ENCODE measurements at regions not wholly inside any gene's neighbourhood (a gene's known extent, or its start where the extent isn't known, plus 50 kb on each side); places are given as distances from the start of the nearest gene placed in this dataset.

GRCh38 chr20:21019814-21020658 is 86.1 kb downstream of the LINC00237 start:
- no peak overlapping the region for H3K4me3 ChIP-seq (ENCODE audit: low read depth, low read length)
- no peaks in the 10 kb centered on the region for H3K36me3 ChIP-seq (replicated peaks)
- TF ChIP-seq CTCF (IDR thresholded peaks at IDR 0.05; ENCODE audit: low read depth, low read length, missing control alignments): no peak
- in situ Hi-C loops (cut with HindIII; ENCODE audit: low pct_ligation_motif_present, low sequenced_read_pairs): no loop called here
- H3K27me3 ChIP-seq (replicated peaks): no peaks in the 10 kb centered on the region
- DNase-seq: no peak
- H3K27ac ChIP-seq: no peak overlapping the region

GRCh38 chr20:21019468-21019813 is 86.7 kb downstream of the LINC00237 start:
- TF ChIP-seq CTCF (IDR thresholded peaks at IDR 0.05; ENCODE audit: low read depth, low read length, missing control alignments): no peak
- Histone ChIP-seq H3K27ac (no peak overlapping the region), H3K36me3 (replicated peaks) (no peaks in the 10 kb centered on the region), H3K4me3 (ENCODE audit: low read depth, low read length) (no peak overlapping the region), H3K27me3 (replicated peaks) (no peaks in the 10 kb centered on the region)
- no peak for DNase-seq
- in situ Hi-C loops (cut with HindIII; ENCODE audit: low pct_ligation_motif_present, low sequenced_read_pairs): no loop called here

- in situ Hi-C loops (cut with HindIII; ENCODE audit: low pct_ligation_motif_present, low sequenced_read_pairs): no loop called here
- H3K4me3 ChIP-seq (ENCODE audit: low read depth, low read length): no peak overlapping the region
- no peaks in the 10 kb centered on the region for H3K27me3 ChIP-seq (replicated peaks)
- H3K27ac ChIP-seq: no peak overlapping the region
- no peak for DNase-seq
- H3K36me3 ChIP-seq (replicated peaks): no peaks in the 10 kb centered on the region
- no peak for TF ChIP-seq CTCF (IDR thresholded peaks at IDR 0.05; ENCODE audit: low read depth, low read length, missing control alignments)
Observed at GRCh38 chr20:21018576-21018975, 87.6 kb downstream of the LINC00237 start.

- DNase-seq: no peak
- no peaks in the 10 kb centered on the region for H3K36me3 ChIP-seq (replicated peaks)
- H3K27ac ChIP-seq: no peak overlapping the region
- in situ Hi-C loops (cut with HindIII; ENCODE audit: low pct_ligation_motif_present, low sequenced_read_pairs): no loop called here
- H3K4me3 ChIP-seq (ENCODE audit: low read depth, low read length): no peak overlapping the region
- TF ChIP-seq CTCF (IDR thresholded peaks at IDR 0.05; ENCODE audit: low read depth, low read length, missing control alignments): no peak
- no peaks in the 10 kb centered on the region for H3K27me3 ChIP-seq (replicated peaks)
Observed at GRCh38 chr20:21017528-21018085, 88.6 kb downstream of the LINC00237 start.

GRCh38 chr20:21016751-21017150 is 89.4 kb downstream of the LINC00237 start:
- Histone ChIP-seq H3K27me3 (replicated peaks) (no peaks in the 10 kb centered on the region), H3K27ac (no peak overlapping the region), H3K36me3 (replicated peaks) (no peaks in the 10 kb centered on the region), H3K4me3 (ENCODE audit: low read depth, low read length) (no peak overlapping the region)
- no peak for TF ChIP-seq CTCF (IDR thresholded peaks at IDR 0.05; ENCODE audit: low read depth, low read length, missing control alignments)
- DNase-seq: no peak
- in situ Hi-C loops (cut with HindIII; ENCODE audit: low pct_ligation_motif_present, low sequenced_read_pairs): no loop called here

Data from brain microvascular endothelial cell (primary cell).